Activated B cell treated with CpG ODN at 0.5 μM for 24 hours (primary cell): ENCODE measurements at regions not wholly inside any gene's neighbourhood (a gene's known extent, or its start where the extent isn't known, plus 50 kb on each side); places are given as distances from the start of the nearest gene placed in this dataset.

Experiments
- ATAC-seq: fragments of 200-7000 bp; cut with Tn5 transposase; one replicate; pipeline ENCODE4 v1.10.0; 2021; ENCODE audit warnings: low read depth, mild to moderate bottlenecking, moderate library complexity
- CTCF ChIA-PET: fragments of 350-600 bp; sonication (Branson Sonifier 250); formaldehyde crosslinking; loops from one replicate; lab custom pipeline; 2021; ENCODE audit warnings: antibody characterized with exemption; lab: Charles Lee
- POLR2A ChIA-PET: fragments of 350-600 bp; sonication (Branson Sonifier 250); formaldehyde crosslinking; loops from one replicate; lab custom pipeline; 2021; ENCODE audit warnings: antibody characterized with exemption; lab: Charles Lee
- DNase-seq: peaks from one replicate; pipeline ENCODE4 v3.0.0; 2022
- H3K27ac Mint-ChIP-seq: one replicate; pipeline ENCODE4 v1.8.0; 2020; ENCODE audit warnings: mixed read lengths
- H3K27me3 Mint-ChIP-seq: one replicate; pipeline ENCODE4 v1.8.0; 2021; ENCODE audit warnings: mixed read lengths
- H3K36me3 Mint-ChIP-seq: one replicate; pipeline ENCODE4 v1.8.0; 2021; ENCODE audit warnings: low read depth, mixed read lengths
- H3K4me1 Mint-ChIP-seq: one replicate; pipeline ENCODE4 v1.8.0; 2021; ENCODE audit warnings: mixed read lengths
- H3K4me3 Mint-ChIP-seq: one replicate; pipeline ENCODE4 v1.8.0; 2020; ENCODE audit warnings: mild to moderate bottlenecking, mixed read lengths
- H3K9me3 Mint-ChIP-seq: one replicate; pipeline ENCODE4 v1.8.0; 2020; ENCODE audit warnings: mixed read lengths
- intact Hi-C: fragments of 100-400 bp; cut with micrococcal nuclease; formaldehyde crosslinking; loops from one replicate; pipeline ENCODE4 v1.15.1; 2024
- TF ChIP-seq, protein P1 (sequence below): fragments of 200-600 bp; IDR thresholded peaks from one replicate; pipeline ENCODE4 v1.8.0; 2022; ENCODE audit warnings: antibody characterized with exemption, mild to moderate bottlenecking

DNA sequence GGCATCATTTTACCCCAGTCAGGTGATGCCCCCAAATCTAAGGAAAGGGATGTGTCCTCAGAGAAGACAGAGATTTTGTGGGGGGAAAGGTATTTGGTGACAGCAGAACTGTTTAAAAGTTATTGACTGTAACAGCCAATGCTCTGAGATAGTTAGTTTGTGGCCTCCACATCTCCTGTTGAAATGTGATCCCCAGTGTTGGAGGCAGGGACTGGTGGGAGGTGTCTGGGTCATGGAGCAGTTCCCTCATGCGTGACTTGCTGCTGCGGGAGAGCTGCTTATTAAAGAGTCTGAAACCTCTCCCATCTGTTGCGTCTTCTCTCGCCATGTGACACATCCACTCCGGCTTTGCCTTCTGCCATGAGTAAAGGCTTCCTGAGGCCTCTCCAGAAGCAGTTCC lies 282.8 kb upstream of the FOXQ1 start:
- CTCF ChIA-PET: no interaction called here

DNA sequence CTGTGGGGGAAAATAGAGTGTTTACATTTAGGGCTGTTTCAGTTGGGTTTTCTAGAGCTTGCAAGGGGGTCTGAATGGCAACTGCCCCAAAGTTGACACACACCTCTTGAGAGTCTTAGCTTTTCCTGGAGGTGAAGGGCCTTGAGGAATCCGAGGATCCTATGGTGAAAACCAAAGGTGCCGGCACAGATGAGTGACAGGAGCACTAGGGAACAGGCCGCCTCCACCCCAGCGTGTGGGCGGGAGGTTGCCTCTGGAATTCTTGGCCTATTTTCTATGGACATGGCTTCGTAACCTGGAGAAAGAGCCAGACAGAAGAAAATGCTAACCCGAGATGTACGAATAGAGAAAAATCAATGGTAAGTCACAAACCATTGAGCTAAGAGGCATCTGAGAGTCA lies 283.2 kb upstream of the FOXQ1 start:
- H3K27ac Mint-ChIP-seq: no peak overlapping the region
- CTCF ChIA-PET: no interaction called here
- ATAC-seq: no peak

More for the DNA sequence above, 282.8 kb upstream of the FOXQ1 start:
- Mint-ChIP-seq H3K27ac (no peak overlapping the region), H3K36me3 (no peaks in the 10 kb centered on the region), H3K4me3 (no peak overlapping the region), H3K9me3 (peaks cover 5% of the 10 kb centered on the region), H3K27me3 (peaks cover 4% of the 10 kb centered on the region), H3K4me1 (no peaks in the 10 kb centered on the region)
- intact Hi-C loops: no loop called here
- TF ChIP-seq, protein P1, sequence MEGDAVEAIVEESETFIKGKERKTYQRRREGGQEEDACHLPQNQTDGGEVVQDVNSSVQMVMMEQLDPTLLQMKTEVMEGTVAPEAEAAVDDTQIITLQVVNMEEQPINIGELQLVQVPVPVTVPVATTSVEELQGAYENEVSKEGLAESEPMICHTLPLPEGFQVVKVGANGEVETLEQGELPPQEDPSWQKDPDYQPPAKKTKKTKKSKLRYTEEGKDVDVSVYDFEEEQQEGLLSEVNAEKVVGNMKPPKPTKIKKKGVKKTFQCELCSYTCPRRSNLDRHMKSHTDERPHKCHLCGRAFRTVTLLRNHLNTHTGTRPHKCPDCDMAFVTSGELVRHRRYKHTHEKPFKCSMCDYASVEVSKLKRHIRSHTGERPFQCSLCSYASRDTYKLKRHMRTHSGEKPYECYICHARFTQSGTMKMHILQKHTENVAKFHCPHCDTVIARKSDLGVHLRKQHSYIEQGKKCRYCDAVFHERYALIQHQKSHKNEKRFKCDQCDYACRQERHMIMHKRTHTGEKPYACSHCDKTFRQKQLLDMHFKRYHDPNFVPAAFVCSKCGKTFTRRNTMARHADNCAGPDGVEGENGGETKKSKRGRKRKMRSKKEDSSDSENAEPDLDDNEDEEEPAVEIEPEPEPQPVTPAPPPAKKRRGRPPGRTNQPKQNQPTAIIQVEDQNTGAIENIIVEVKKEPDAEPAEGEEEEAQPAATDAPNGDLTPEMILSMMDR: no peak
- ATAC-seq (no peak), DNase-seq (no peak)
- POLR2A ChIA-PET: no interaction called here

DNA sequence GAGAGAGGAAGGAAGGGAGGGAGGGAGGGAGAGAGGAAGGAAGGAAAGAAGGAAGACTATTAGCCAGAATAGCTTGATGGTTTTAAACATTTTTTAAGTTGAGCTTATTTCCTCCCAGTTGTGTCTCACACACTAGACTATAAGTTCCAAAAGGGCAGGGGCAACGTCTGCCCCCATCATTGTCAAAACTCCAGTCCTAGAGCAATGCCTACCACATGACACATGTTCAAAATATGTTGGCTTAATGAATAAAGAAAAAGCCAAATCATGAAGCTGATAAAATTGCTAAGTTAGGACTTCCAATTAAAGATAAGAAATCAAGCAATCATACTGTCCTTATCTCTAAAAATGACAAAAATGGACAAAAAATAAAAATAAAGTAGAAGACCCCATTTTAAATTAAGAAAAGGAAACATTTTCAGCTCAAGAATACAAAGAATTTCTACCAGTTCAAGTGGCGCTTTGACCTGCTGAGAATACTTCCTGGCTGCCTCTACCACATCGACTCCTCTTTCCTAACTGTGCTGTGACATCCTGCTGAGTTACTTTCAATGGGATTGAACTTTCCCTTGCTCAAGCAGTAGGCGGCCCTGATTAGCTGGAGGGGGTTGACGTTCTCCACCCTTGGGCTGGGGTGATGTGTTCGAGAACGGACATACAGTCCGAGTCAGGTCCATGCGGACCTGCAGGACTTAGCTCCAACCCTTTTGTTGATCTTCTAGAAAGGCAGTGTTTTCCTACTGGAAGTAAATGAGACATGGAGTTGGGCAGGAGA lies 283.9 kb upstream of the FOXQ1 start:
- H3K9me3 Mint-ChIP-seq: peaks cover 2% of the 10 kb centered on the region
- DNase-seq (no peak), ATAC-seq (no peak)
- no peaks in the 10 kb centered on the region for H3K4me1 Mint-ChIP-seq
- peaks cover 4% of the 10 kb centered on the region for H3K27me3 Mint-ChIP-seq
- H3K36me3 Mint-ChIP-seq: no peaks in the 10 kb centered on the region
- ChIA-PET POLR2A (no interaction called here), CTCF (no interaction called here)
- TF ChIP-seq, protein P1: no peak
- intact Hi-C loops: no loop called here
- no peak overlapping the region for H3K4me3 Mint-ChIP-seq
- no peak overlapping the region for H3K27ac Mint-ChIP-seq

More for the DNA sequence above, 283.2 kb upstream of the FOXQ1 start:
- no peaks in the 10 kb centered on the region for H3K36me3 Mint-ChIP-seq
- no peaks in the 10 kb centered on the region for H3K4me1 Mint-ChIP-seq
- POLR2A ChIA-PET: no interaction called here
- TF ChIP-seq, protein P1: no peak
- peaks cover 4% of the 10 kb centered on the region for H3K27me3 Mint-ChIP-seq
- H3K4me3 Mint-ChIP-seq: no peak overlapping the region
- DNase-seq: no peak
- peaks cover 3% of the 10 kb centered on the region for H3K9me3 Mint-ChIP-seq
- intact Hi-C loops: no loop called here

DNA sequence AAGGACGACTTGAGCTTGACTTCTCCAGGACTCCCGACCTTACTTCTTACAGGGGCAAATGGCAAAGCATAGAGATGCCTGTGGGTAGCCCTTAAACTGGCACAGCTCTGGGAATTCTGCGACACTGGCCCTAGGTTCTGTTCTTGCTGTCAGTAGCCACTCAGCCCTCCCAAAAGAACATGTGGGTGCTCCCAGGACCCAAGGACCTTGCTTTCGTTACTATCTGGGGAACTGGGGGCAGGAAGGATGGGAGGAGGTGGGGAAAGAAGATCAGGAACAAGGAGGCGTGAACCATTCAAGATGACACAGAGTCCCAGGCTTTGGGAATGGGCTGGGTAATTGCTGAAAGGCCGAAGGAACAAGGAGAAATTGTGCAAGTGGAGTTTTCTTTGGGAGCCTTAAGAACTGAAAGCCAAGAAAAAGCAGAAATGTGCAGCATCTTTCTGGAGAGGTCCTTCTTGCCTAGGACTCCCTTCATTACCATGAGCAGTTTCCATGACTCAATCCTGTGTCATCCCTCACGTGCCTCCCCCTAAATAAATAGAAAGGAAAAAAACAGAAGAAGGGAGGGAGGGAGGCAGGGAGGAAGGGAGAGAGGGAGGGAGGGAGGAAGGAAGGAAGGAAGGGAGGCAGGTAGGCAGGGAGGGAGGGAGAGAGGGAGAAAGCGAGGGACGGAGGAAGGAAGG lies 284.6 kb upstream of the FOXQ1 start:
- no peaks in the 10 kb centered on the region for H3K36me3 Mint-ChIP-seq
- no peak overlapping the region for H3K4me3 Mint-ChIP-seq
- H3K27ac Mint-ChIP-seq: no peak overlapping the region
- peaks cover 2% of the 10 kb centered on the region for H3K9me3 Mint-ChIP-seq
- no peaks in the 10 kb centered on the region for H3K4me1 Mint-ChIP-seq
- intact Hi-C loops: no loop called here
- CTCF ChIA-PET: no interaction called here
- TF ChIP-seq, protein P1: no peak
- ATAC-seq (no peak), DNase-seq (no peak)
- peaks cover 4% of the 10 kb centered on the region for H3K27me3 Mint-ChIP-seq
- POLR2A ChIA-PET: no interaction called here

DNA sequence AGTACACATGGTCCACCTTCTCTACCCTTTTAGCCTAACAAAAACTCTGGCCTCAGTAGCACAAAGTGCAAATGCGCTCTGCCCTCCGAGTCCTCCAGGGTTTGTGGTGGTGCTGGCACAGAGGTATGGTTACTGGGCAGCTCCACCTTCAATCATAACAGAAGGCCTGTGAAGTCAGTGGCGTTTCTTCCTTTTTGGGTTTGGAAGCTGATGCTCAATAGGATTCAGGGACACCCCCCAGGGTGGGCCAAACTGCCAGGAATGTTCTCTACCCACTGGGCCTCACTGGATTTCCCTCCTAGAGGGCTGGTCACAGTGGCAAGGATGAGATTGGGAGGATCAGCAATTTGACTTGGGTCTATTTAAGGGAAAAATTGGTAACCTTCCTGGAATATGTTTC lies 286.1 kb upstream of the FOXQ1 start:
- POLR2A ChIA-PET: no interaction called here

More for the DNA sequence above, 286.1 kb upstream of the FOXQ1 start:
- H3K27me3 Mint-ChIP-seq: peaks cover 4% of the 10 kb centered on the region
- H3K9me3 Mint-ChIP-seq: peaks cover 6% of the 10 kb centered on the region
- H3K27ac Mint-ChIP-seq: no peak overlapping the region
- CTCF ChIA-PET: no interaction called here
- ATAC-seq (no peak), DNase-seq (no peak)
- intact Hi-C loops: no loop called here
- TF ChIP-seq, protein P1: no peak
- H3K4me3 Mint-ChIP-seq: no peak overlapping the region
- H3K4me1 Mint-ChIP-seq: no peaks in the 10 kb centered on the region
- no peaks in the 10 kb centered on the region for H3K36me3 Mint-ChIP-seq
